Mesothelial cell of epicardium (in vitro differentiated cells): ENCODE measurements at regions not wholly inside any gene's neighbourhood (a gene's known extent, or its start where the extent isn't known, plus 50 kb on each side); places are given as distances from the start of the nearest gene placed in this dataset.

Experiments used
- DNase-seq, 2 experiments: peaks; one replicate each; pipeline ENCODE4 v3.0.0; 2021; ENCODE audit warnings: low spot score in 2 of 2; ENCODE audit not compliant: unreplicated experiment in 2 of 2
- H3K27ac Mint-ChIP-seq: 2 replicates; pipeline ENCODE4 v1.8.0; 2021; ENCODE audit warnings: mixed read lengths
- H3K27me3 Mint-ChIP-seq: 2 replicates; pipeline ENCODE4 v1.8.0; 2021; ENCODE audit warnings: low read depth, mixed read lengths
- H3K36me3 Mint-ChIP-seq: 2 replicates; pipeline ENCODE4 v1.8.0; 2021; ENCODE audit warnings: mixed read lengths
- H3K4me1 Mint-ChIP-seq: 2 replicates; pipeline ENCODE4 v1.8.0; 2021; ENCODE audit warnings: mixed read lengths
- H3K4me3 Mint-ChIP-seq: 2 replicates; pipeline ENCODE4 v1.8.0; 2021; ENCODE audit warnings: mild to moderate bottlenecking, moderate library complexity, mixed read lengths
- H3K9me3 Mint-ChIP-seq: 2 replicates; pipeline ENCODE4 v1.8.0; 2021; ENCODE audit warnings: mixed read lengths
- TF ChIP-seq, protein P1 (sequence below): fragments of 200-600 bp; sonication (generic); IDR thresholded peaks from one replicate; pipeline ENCODE4 v1.5.0; 2021; ENCODE audit warnings: antibody characterized with exemption; ENCODE audit not compliant: unreplicated experiment

DNA sequence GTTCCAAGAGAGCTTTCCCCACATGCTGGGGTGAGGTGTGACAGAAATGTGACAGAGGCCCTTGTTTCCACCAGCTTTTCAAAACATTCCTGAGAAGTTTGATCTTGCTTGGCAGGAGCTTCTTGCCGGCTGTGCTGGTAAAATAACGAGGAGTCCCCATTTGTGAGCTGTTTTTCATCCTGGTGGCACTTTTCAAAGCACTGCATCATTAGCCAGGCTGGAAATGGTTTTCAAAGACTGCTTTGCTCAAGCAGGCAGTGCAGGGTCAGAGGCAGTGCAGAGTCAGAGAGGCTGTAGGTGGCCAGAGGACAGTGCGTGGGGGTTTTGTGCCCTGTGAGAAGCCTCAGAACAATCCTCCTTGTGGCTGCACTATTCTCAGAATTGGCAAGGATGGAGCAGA lies 75.8 kb upstream of the KCNA3 start:
- Mint-ChIP-seq H3K4me1 (no peaks in the 10 kb centered on the region), H3K4me3 (no peak overlapping the region), H3K27ac (no peak overlapping the region), H3K36me3 (no peaks in the 10 kb centered on the region), H3K9me3 (no peaks in the 10 kb centered on the region), H3K27me3 (peaks cover 36% of the 10 kb centered on the region)
- no peak for DNase-seq
- TF ChIP-seq, protein P1, sequence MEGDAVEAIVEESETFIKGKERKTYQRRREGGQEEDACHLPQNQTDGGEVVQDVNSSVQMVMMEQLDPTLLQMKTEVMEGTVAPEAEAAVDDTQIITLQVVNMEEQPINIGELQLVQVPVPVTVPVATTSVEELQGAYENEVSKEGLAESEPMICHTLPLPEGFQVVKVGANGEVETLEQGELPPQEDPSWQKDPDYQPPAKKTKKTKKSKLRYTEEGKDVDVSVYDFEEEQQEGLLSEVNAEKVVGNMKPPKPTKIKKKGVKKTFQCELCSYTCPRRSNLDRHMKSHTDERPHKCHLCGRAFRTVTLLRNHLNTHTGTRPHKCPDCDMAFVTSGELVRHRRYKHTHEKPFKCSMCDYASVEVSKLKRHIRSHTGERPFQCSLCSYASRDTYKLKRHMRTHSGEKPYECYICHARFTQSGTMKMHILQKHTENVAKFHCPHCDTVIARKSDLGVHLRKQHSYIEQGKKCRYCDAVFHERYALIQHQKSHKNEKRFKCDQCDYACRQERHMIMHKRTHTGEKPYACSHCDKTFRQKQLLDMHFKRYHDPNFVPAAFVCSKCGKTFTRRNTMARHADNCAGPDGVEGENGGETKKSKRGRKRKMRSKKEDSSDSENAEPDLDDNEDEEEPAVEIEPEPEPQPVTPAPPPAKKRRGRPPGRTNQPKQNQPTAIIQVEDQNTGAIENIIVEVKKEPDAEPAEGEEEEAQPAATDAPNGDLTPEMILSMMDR: no peak

DNA sequence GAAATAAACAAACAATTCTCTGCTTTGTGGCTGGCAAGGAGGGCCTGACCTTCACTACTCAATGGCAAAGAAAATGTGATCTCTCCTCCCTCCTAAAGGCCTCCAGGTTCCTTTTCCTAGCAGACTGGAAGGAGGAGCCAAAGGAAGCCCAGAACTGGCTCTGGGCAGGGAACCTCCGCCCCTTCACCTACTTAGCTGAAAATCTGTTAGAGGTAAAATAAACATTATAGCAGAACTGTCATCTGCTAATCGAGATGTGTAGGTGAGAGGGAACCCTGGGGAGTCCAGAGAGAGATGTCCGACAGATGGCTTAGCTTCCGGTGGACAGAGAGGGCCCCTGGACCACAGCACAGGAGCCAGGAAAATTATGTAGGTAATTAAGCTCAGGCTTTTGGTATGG lies 75.2 kb upstream of the KCNA3 start:
- H3K27ac Mint-ChIP-seq: no peak overlapping the region
- peaks cover 33% of the 10 kb centered on the region for H3K27me3 Mint-ChIP-seq
- H3K36me3 Mint-ChIP-seq: no peaks in the 10 kb centered on the region
- TF ChIP-seq, protein P1: no peak
- H3K4me3 Mint-ChIP-seq: no peak overlapping the region
- no peaks in the 10 kb centered on the region for H3K9me3 Mint-ChIP-seq
- no peak for DNase-seq
- H3K4me1 Mint-ChIP-seq: no peaks in the 10 kb centered on the region

DNA sequence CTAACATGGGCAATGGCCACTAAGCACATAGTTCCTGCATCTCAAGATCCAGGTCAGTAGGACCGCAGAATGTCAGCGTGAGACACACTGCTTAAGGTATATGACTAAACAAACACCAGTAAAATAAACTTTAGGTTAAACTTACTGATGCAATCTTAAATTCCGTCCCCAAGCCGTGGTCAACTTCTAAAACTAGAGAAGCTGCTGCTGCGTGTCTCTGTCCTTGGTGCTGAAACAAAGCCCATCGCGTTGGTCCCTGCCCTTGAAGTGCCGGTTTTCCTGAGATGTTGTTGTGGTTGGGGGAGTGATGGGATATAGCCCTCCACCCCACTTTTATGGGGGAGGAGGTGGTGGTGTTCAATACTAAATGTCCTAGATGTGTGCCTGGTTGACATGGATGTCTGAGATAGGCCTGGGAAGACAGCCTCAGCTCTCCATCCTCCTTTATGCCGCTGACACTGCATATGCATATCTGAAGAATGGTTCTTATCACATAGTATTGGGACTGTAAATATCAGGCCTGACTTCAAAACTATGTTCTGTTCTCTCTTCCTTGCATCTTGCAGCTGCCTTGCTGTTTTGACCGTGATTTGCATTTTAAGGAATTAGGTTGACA lies 72.0 kb upstream of the KCNA3 start:
- Mint-ChIP-seq H3K36me3 (no peaks in the 10 kb centered on the region), H3K4me3 (no peak overlapping the region), H3K4me1 (no peaks in the 10 kb centered on the region)

DNA sequence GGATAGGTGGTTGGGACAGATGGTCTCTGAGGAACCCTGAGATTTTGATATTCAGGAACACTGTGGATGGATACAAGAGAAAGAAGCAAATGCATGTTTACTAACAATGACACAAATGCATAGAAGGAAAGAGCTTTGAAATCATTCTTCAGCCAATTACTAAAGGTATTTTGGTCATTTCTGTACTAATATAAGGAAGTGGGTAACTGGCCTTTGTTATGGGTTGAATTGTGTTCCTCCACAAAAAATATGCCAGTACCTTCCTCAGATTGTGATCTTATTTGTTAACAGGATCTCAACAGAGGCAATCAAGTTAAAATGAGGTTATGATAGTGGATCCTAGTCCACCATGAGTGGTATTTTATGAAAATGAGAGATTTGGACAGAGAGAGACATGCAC lies 68.7 kb upstream of the KCNA3 start:
- Mint-ChIP-seq H3K4me3 (no peak overlapping the region), H3K27me3 (peaks cover 7% of the 10 kb centered on the region), H3K36me3 (no peaks in the 10 kb centered on the region), H3K4me1 (no peaks in the 10 kb centered on the region), H3K9me3 (no peaks in the 10 kb centered on the region), H3K27ac (no peak overlapping the region)
- TF ChIP-seq, protein P1: no peak
- no peak for DNase-seq

More for the DNA sequence above, 72.0 kb upstream of the KCNA3 start:
- Mint-ChIP-seq H3K27ac (no peak overlapping the region), H3K9me3 (no peaks in the 10 kb centered on the region), H3K27me3 (peaks cover 24% of the 10 kb centered on the region)
- TF ChIP-seq, protein P1: no peak
- DNase-seq: peak; percentile 39 to 74

GRCh38 chr1:110736900-110737605 lies 62.3 kb upstream of the KCNA3 start:
- H3K4me3 Mint-ChIP-seq: no peak overlapping the region
- H3K36me3 Mint-ChIP-seq: no peaks in the 10 kb centered on the region
- no peaks in the 10 kb centered on the region for H3K9me3 Mint-ChIP-seq
- no peak overlapping the region for H3K27ac Mint-ChIP-seq
- H3K27me3 Mint-ChIP-seq: peaks cover 37% of the 10 kb centered on the region
- TF ChIP-seq, protein P1: no peak
- H3K4me1 Mint-ChIP-seq: no peaks in the 10 kb centered on the region
- no peak for DNase-seq
